Keratinocyte (primary cell): ENCODE measurements at regions not wholly inside any gene's neighbourhood (a gene's known extent, or its start where the extent isn't known, plus 50 kb on each side); places are given as distances from the start of the nearest gene placed in this dataset.

Experiments used
- DNase-seq: peaks from one replicate; pipeline ENCODE4 v3.0.0-alpha.2; 2011; ENCODE audit warnings: low read depth, missing footprints, low spot score
- FAIRE-seq: peaks from 2 replicates; lab custom pipeline; 2011; peaks lifted over from hg19 to GRCh38; lab: Jason Lieb, UNC
- H2AFZ ChIP-seq: 2 replicates; pipeline ENCODE4 v1.6.0; 2012; ENCODE audit warnings: low read length, control low read depth, inconsistent platforms; ENCODE audit not compliant: control insufficient read depth
- H3K27ac ChIP-seq: 2 replicates; pipeline ENCODE4 v1.5.1; 2011; ENCODE audit warnings: low read length; ENCODE audit not compliant: control insufficient read depth, insufficient read depth
- H3K27me3 ChIP-seq: 3 replicates; pipeline ENCODE4 v1.6.0; 2011; ENCODE audit warnings: low read length; ENCODE audit not compliant: control insufficient read depth, insufficient read depth; ENCODE audit errors: extremely low read depth
- H3K36me3 ChIP-seq, 2 experiments: 2 replicates in 1 of 2; 3 replicates in 1 of 2; pipeline ENCODE4 v1.5.1; 2011; ENCODE audit warnings: low read length in 2 of 2, mild to moderate bottlenecking in 1 of 2; ENCODE audit not compliant: control insufficient read depth in 2 of 2, insufficient read depth in 2 of 2; ENCODE audit errors: extremely low read depth in 1 of 2
- H3K4me1 ChIP-seq: 3 replicates; pipeline ENCODE4 v1.5.1; 2011; ENCODE audit warnings: low read length; ENCODE audit not compliant: control insufficient read depth, insufficient read depth; ENCODE audit errors: extremely low read depth
- H3K4me2 ChIP-seq: 3 replicates; pipeline ENCODE4 v1.6.0; 2011; ENCODE audit warnings: low read depth, low read length; ENCODE audit not compliant: control insufficient read depth, insufficient read depth; ENCODE audit errors: extremely low read depth
- H3K4me3 ChIP-seq, 3 experiments: fragments of 200-600 bp in 1 of 3; sonication (generic) in 1 of 3; 2 replicates in 2 of 3; 3 replicates in 1 of 3; pipeline ENCODE4 v1.5.1; 2011 to 2016; ENCODE audit warnings: low read length in 3 of 3, mild to moderate bottlenecking in 3 of 3, control low read depth in 2 of 3, inconsistent platforms in 1 of 3, low read depth in 1 of 3, mixed read lengths in 1 of 3, mixed run types in 1 of 3, moderate library complexity in 1 of 3; ENCODE audit not compliant: control insufficient read depth in 2 of 3, insufficient read depth in 2 of 3; ENCODE audit errors: extremely low read depth in 1 of 3
- H3K79me2 ChIP-seq: 2 replicates; pipeline ENCODE4 v1.6.0; 2012; ENCODE audit warnings: low read length; ENCODE audit not compliant: control insufficient read depth, insufficient read depth
- H3K9ac ChIP-seq: 3 replicates; pipeline ENCODE4 v1.6.0; 2011; ENCODE audit warnings: low read length; ENCODE audit not compliant: control insufficient read depth, insufficient read depth; ENCODE audit errors: extremely low read depth
- H3K9me1 ChIP-seq: 3 replicates; pipeline ENCODE4 v1.6.0; 2011; ENCODE audit warnings: low read length; ENCODE audit not compliant: control insufficient read depth, insufficient read depth; ENCODE audit errors: extremely low read depth
- H3K9me3 ChIP-seq: 2 replicates; pipeline ENCODE4 v1.5.1; 2012; ENCODE audit warnings: low read depth, low read length; ENCODE audit not compliant: control insufficient read depth
- H4K20me1 ChIP-seq: 3 replicates; pipeline ENCODE4 v1.6.0; 2011; ENCODE audit warnings: low read length; ENCODE audit not compliant: control insufficient read depth, insufficient read depth; ENCODE audit errors: extremely low read depth
- EZH2 ChIP-seq: IDR thresholded peaks from one replicate; pipeline ENCODE4 v1.6.1; 2012; ENCODE audit warnings: inconsistent platforms, mild to moderate bottlenecking, low read length, moderate library complexity
- dilution Hi-C: fragments of 300-500 bp; cut with MboI; formaldehyde crosslinking; loops from one replicate; pipeline ENCODE4 v1.7.0; 2020; ENCODE audit warnings: low sequenced_read_pairs; ENCODE audit not compliant: extremely low pct_ligation_motif_present
- TF ChIP-seq, protein P1 (sequence below), 3 experiments: IDR thresholded peaks in 1 of 3; conservative IDR thresholded peaks in 1 of 3; optimal IDR thresholded peaks in 1 of 3; 2 replicates in 2 of 3; 3 replicates in 1 of 3; pipeline versions ENCODE3 to v1.5.1; 2011; ENCODE audit warnings: low read length in 3 of 3, mild to moderate bottlenecking in 3 of 3, moderate library complexity in 2 of 3, control low read depth in 1 of 3, inconsistent platforms in 1 of 3; ENCODE audit not compliant: insufficient read depth in 2 of 3; ENCODE audit errors: extremely low read depth in 1 of 3

DNA sequence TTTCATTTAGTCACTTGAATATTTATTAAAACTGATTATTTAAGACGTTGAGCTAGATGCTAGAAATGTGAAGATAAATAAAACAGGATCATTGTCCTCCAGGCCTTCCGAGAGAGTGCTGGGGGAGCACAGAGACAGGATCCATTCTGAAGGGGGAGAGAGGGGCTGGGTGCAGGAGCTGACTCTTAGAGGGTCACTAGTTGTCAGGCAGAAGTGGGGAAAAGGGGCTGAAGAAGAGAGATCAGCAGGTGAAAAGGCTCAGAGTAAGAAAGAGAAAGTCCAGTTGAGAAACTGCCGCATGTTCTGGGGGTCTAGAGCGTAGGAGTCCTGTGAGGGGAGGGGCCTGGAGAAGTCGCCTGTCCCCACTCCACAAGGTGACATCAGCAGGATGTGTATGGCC, 206.2 kb upstream of the SNX19 start:
- FAIRE-seq (no peak), DNase-seq (no peak)
- Histone ChIP-seq H3K27ac (no peak overlapping the region), H3K36me3 (no peaks in the 10 kb centered on the region), H3K4me1 (no peaks in the 10 kb centered on the region), H3K4me3 (no peak overlapping the region), H2AFZ (no peak overlapping the region), H3K9me1 (no peaks in the 10 kb centered on the region), H3K4me2 (no peak overlapping the region), H3K9me3 (no peaks in the 10 kb centered on the region), H3K27me3 (no peaks in the 10 kb centered on the region), H4K20me1 (peaks cover 2% of the 10 kb centered on the region), H3K9ac (no peak overlapping the region), H3K79me2 (no peaks in the 10 kb centered on the region)
- dilution Hi-C loops: no loop called here
- TF ChIP-seq, protein P1, sequence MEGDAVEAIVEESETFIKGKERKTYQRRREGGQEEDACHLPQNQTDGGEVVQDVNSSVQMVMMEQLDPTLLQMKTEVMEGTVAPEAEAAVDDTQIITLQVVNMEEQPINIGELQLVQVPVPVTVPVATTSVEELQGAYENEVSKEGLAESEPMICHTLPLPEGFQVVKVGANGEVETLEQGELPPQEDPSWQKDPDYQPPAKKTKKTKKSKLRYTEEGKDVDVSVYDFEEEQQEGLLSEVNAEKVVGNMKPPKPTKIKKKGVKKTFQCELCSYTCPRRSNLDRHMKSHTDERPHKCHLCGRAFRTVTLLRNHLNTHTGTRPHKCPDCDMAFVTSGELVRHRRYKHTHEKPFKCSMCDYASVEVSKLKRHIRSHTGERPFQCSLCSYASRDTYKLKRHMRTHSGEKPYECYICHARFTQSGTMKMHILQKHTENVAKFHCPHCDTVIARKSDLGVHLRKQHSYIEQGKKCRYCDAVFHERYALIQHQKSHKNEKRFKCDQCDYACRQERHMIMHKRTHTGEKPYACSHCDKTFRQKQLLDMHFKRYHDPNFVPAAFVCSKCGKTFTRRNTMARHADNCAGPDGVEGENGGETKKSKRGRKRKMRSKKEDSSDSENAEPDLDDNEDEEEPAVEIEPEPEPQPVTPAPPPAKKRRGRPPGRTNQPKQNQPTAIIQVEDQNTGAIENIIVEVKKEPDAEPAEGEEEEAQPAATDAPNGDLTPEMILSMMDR (optimal IDR thresholded peaks at IDR 0.05 in 1 of 3, IDR thresholded peaks at IDR 0.05 in 1 of 3, conservative IDR thresholded peaks at IDR 0.05 in 1 of 3; ENCODE audit: extremely low read depth in 1 of 3, insufficient read depth in 2 of 3, low read length in 3 of 3): no peak
- TF ChIP-seq EZH2: no peak

DNA sequence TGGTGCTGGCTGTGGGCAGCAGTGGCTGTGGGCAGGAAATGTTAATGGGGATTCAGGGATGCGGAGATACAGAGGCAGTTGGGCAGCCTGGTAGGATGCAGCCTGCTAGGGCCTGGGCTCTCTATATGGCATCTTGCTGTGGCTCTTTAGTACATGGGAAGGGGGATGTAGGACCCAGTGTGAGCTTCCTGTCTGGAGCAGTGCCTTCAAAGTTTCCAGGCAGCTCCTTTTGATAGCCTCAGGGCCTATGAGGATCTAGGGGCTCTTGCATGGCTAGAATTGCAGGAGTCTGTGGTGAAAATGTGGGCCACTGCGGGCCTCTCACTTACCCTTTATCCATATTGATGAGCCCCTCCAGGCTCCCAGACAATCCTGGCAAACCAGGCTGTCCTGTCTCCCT, 213.2 kb upstream of the SNX19 start:
- TF ChIP-seq, protein P1 (optimal IDR thresholded peaks at IDR 0.05 in 1 of 3, IDR thresholded peaks at IDR 0.05 in 1 of 3, conservative IDR thresholded peaks at IDR 0.05 in 1 of 3; ENCODE audit: extremely low read depth in 1 of 3, insufficient read depth in 2 of 3, low read length in 3 of 3): no peak
- no peak for TF ChIP-seq EZH2
- dilution Hi-C loops: no loop called here
- H3K36me3 ChIP-seq: no peaks in the 10 kb centered on the region
- no peaks in the 10 kb centered on the region for H3K9me3 ChIP-seq
- H2AFZ ChIP-seq: no peak overlapping the region
- FAIRE-seq: no peak
- H4K20me1 ChIP-seq: no peaks in the 10 kb centered on the region
- H3K4me2 ChIP-seq: no peak overlapping the region
- DNase-seq: no peak
- no peak overlapping the region for H3K9ac ChIP-seq
- peaks cover 2% of the 10 kb centered on the region for H3K27me3 ChIP-seq
- H3K4me3 ChIP-seq: no peak overlapping the region
- H3K9me1 ChIP-seq: no peaks in the 10 kb centered on the region
- H3K79me2 ChIP-seq: no peaks in the 10 kb centered on the region
- no peak overlapping the region for H3K27ac ChIP-seq
- no peaks in the 10 kb centered on the region for H3K4me1 ChIP-seq
